IMR-90 (cell line): ENCODE measurements at regions not wholly inside any gene's neighbourhood (a gene's known extent, or its start where the extent isn't known, plus 50 kb on each side); places are given as distances from the start of the nearest gene placed in this dataset.

Experiments
- ATAC-seq: fragments of 200-7000 bp; cut with Tn5 transposase; 2 replicates; pipeline ENCODE4 v1.9.1; 2020; ENCODE audit warnings: low read depth, mild to moderate bottlenecking, moderate library complexity
- BruUV-seq: library from RNA; stranded (reverse); fragments of 400-500 nt; replicated peaks from 2 replicates; lab custom pipeline; 2021; lab: Mats Ljungman, UMichigan
- CTCF ChIA-PET: fragments of 300-600 bp; formaldehyde crosslinking; extraction: SDS; loops from one replicate; lab custom pipeline; 2021; ENCODE audit warnings: antibody characterized with exemption; lab: Yijun Ruan, JAX
- POLR2A ChIA-PET: fragments of 300-600 bp; sonication (Branson Sonifier 250); formaldehyde crosslinking; loops from one replicate; lab custom pipeline; 2022; ENCODE audit warnings: antibody characterized with exemption; ENCODE audit not compliant: unreplicated experiment; lab: Charles Lee
- DNase-seq: peaks from one replicate; pipeline ENCODE4 v3.0.0; 2013
- H2AFZ ChIP-seq: replicated peaks from 2 replicates; pipeline ENCODE3; 2013; ENCODE audit warnings: low read length, mild to moderate bottlenecking; ENCODE audit not compliant: poor library complexity
- H2AK5ac ChIP-seq: 2 replicates; pipeline ENCODE4 v1.6.1; 2013; ENCODE audit warnings: low read depth, low read length, inconsistent platforms
- H2AK9ac ChIP-seq: replicated peaks from 2 replicates; pipeline ENCODE3; 2013; ENCODE audit warnings: mild to moderate bottlenecking, low read depth, low read length, moderate library complexity; ENCODE audit not compliant: poor library complexity
- H2BK120ac ChIP-seq: 2 replicates; pipeline ENCODE4 v1.6.1; 2013; ENCODE audit warnings: low read depth, low read length, inconsistent platforms
- H2BK15ac ChIP-seq: 3 replicates; pipeline ENCODE4 v1.6.1; 2013; ENCODE audit warnings: low read depth, low read length, inconsistent platforms
- H2BK20ac ChIP-seq: 2 replicates; pipeline ENCODE4 v1.6.1; 2013; ENCODE audit warnings: low read depth, mild to moderate bottlenecking, inconsistent platforms, low read length, moderate library complexity
- H2BK5ac ChIP-seq: 2 replicates; pipeline ENCODE4 v1.6.1; 2013; ENCODE audit warnings: mild to moderate bottlenecking, low read depth, low read length, inconsistent platforms; ENCODE audit not compliant: poor library complexity, severe bottlenecking
- H3K14ac ChIP-seq: replicated peaks from 2 replicates; pipeline ENCODE4 v1.6.1; 2013; ENCODE audit warnings: low read depth, low read length, inconsistent platforms
- H3K18ac ChIP-seq: 2 replicates; pipeline ENCODE4 v1.6.1; 2013; ENCODE audit warnings: low read depth, low read length, control low read depth
- H3K23ac ChIP-seq: 2 replicates; pipeline ENCODE4 v1.6.1; 2013; ENCODE audit warnings: low read depth, low read length, inconsistent platforms
- H3K27ac ChIP-seq: 2 replicates; pipeline ENCODE4 v1.5.1; 2013; ENCODE audit warnings: mild to moderate bottlenecking, control low read depth, low read length; ENCODE audit not compliant: insufficient read depth
- H3K27me3 ChIP-seq: 2 replicates; pipeline ENCODE4 v1.6.1; 2013; ENCODE audit warnings: low read length; ENCODE audit not compliant: control insufficient read depth, insufficient read depth
- H3K36me3 ChIP-seq: 2 replicates; pipeline ENCODE4 v1.6.1; 2013; ENCODE audit warnings: low read length, mixed read lengths; ENCODE audit not compliant: control insufficient read depth, insufficient read depth
- H3K4ac ChIP-seq: 2 replicates; pipeline ENCODE4 v1.6.1; 2013; ENCODE audit warnings: low read depth, low read length, inconsistent platforms
- H3K4me1 ChIP-seq: 2 replicates; pipeline ENCODE4 v1.6.1; 2013; ENCODE audit warnings: low read length, mixed read lengths; ENCODE audit not compliant: control insufficient read depth, insufficient read depth
- H3K4me2 ChIP-seq: 2 replicates; pipeline ENCODE4 v1.6.1; 2013; ENCODE audit warnings: low read depth, mild to moderate bottlenecking, control low read depth, low read length, moderate library complexity
- H3K4me3 ChIP-seq: 2 replicates; pipeline ENCODE4 v1.5.1; 2013; ENCODE audit warnings: low read depth, mild to moderate bottlenecking, control low read depth, low read length, moderate library complexity; ENCODE audit not compliant: insufficient read depth
- H3K56ac ChIP-seq: 2 replicates; pipeline ENCODE4 v1.6.1; 2013; ENCODE audit warnings: low read length, inconsistent platforms; ENCODE audit not compliant: insufficient read depth; ENCODE audit errors: extremely low read depth
- H3K79me1 ChIP-seq, 2 experiments: 2 replicates each; pipeline ENCODE4 v1.6.1; 2013; ENCODE audit warnings: low read length in 2 of 2, inconsistent platforms in 1 of 2, low read depth in 1 of 2
- H3K9ac ChIP-seq: 2 replicates; pipeline ENCODE4 v1.6.1; 2013; ENCODE audit warnings: low read depth, low read length, control low read depth
- H3K9me1 ChIP-seq: 2 replicates; pipeline ENCODE4 v1.6.1; 2013; ENCODE audit warnings: low read length, inconsistent platforms; ENCODE audit not compliant: insufficient read depth
- H3K9me3 ChIP-seq: 2 replicates; pipeline ENCODE4 v1.6.1; 2013; ENCODE audit warnings: low read length; ENCODE audit not compliant: control insufficient read depth, insufficient read depth
- H4K20me1 ChIP-seq: 2 replicates; pipeline ENCODE4 v1.6.1; 2013; ENCODE audit warnings: low read length, inconsistent platforms; ENCODE audit not compliant: insufficient read depth
- H4K5ac ChIP-seq: 2 replicates; pipeline ENCODE4 v1.6.1; 2013; ENCODE audit warnings: mild to moderate bottlenecking, low read depth, low read length, control low read depth
- H4K8ac ChIP-seq, 2 experiments: 2 replicates each; pipeline ENCODE4 v1.6.1; 2013; ENCODE audit warnings: low read depth in 2 of 2, low read length in 2 of 2, control low read depth in 1 of 2, inconsistent platforms in 1 of 2
- H4K91ac ChIP-seq: 2 replicates; pipeline ENCODE4 v1.6.1; 2013; ENCODE audit warnings: low read depth, low read length, inconsistent platforms; ENCODE audit not compliant: insufficient read depth
- BHLHE40 ChIP-seq: fragments of 150-350 bp; IDR thresholded peaks from 2 replicates; pipeline ENCODE4 v1.6.1; 2016; ENCODE audit warnings: mild to moderate bottlenecking, low read depth, low read length
- CEBPB ChIP-seq: IDR thresholded peaks from 2 replicates; pipeline ENCODE4 v1.6.1; 2012; ENCODE audit warnings: low read depth, low read length, improper control_type of control experiment
- CTCF ChIP-seq: conservative IDR thresholded peaks from 2 replicates; pipeline ENCODE4 v1.5.1; 2012; ENCODE audit warnings: mild to moderate bottlenecking, low read depth, low read length, improper control_type of control experiment
- MAFK ChIP-seq: IDR thresholded peaks from 2 replicates; pipeline ENCODE4 v1.6.1; 2012; ENCODE audit warnings: low read depth, low read length, improper control_type of control experiment
- RCOR1 ChIP-seq: IDR thresholded peaks from 2 replicates; pipeline ENCODE4 v1.6.1; 2012; ENCODE audit warnings: mild to moderate bottlenecking, low read length, improper control_type of control experiment; ENCODE audit not compliant: insufficient replicate concordance
- RFX5 ChIP-seq: IDR thresholded peaks from 2 replicates; pipeline ENCODE4 v1.8.0; 2012; ENCODE audit warnings: low read depth, mild to moderate bottlenecking, low read length, moderate library complexity
- WGBS, 2 experiments: methylation state at CpG; one replicate each; pipeline versions ENCODE4 v1.1.5 to v1.1.7; 2013; ENCODE audit warnings: missing lambda C conversion rate in 2 of 2; ENCODE audit not compliant: insufficient read length in 1 of 2; ENCODE audit errors: extremely low coverage in 2 of 2; 5-methylcytosine and 5-hydroxymethylcytosine counted together
- dilution Hi-C: fragments of 300-500 bp; cut with HindIII; formaldehyde crosslinking; loops from one replicate; pipeline ENCODE4 v1.14.3; 2018; ENCODE audit warnings: low sequenced_read_pairs; ENCODE audit not compliant: unreplicated experiment
- in situ Hi-C: fragments of 300-500 bp; cut with MboI; formaldehyde crosslinking; loops from 3 replicates; pipeline ENCODE4 v1.14.3; 2019; ENCODE audit warnings: low sequenced_read_pairs, inconsistent platforms, mixed read lengths
- intact Hi-C: fragments of 100-400 bp; cut with micrococcal nuclease; formaldehyde crosslinking; loops from 2 replicates; pipeline ENCODE4 v1.10.0; 2022
- TF ChIP-seq, protein P1 (sequence below): fragments of 150-350 bp; IDR thresholded peaks from 2 replicates; pipeline ENCODE4 v1.6.1; 2016; ENCODE audit warnings: low read depth, mild to moderate bottlenecking, low read length, moderate library complexity, borderline replicate concordance

DNA sequence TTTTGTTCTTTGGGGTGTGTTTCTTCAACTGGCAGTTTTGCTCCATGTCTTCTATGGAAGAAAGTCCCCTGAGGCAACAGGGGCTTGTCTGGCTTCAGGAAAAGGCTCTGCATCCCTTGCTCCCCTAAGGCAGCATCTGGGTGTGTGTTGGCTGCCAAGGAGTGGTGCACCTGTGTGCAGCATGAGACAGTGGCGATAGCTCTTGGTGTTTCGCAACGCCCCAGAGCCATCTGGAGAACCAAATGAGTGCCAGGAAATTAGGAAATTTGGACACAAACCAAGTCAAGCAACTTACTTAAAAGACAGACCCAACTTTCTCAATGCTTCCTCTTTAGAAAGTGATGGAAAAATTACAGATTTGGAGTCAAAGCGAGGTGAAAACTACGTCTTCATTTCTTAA, 1044.4 kb upstream of the CNTNAP5 start:
- Histone ChIP-seq H3K79me1 (no peaks in the 10 kb centered on the region), H3K18ac (no peak overlapping the region), H4K20me1 (no peaks in the 10 kb centered on the region), H2BK120ac (no peak overlapping the region), H3K4me3 (no peak overlapping the region), H3K56ac (no peak overlapping the region), H2AFZ (no peak overlapping the region), H3K4me2 (no peak overlapping the region), H3K27ac (no peak overlapping the region), H3K4me1 (no peaks in the 10 kb centered on the region), H4K91ac (no peak overlapping the region), H2BK15ac (no peak overlapping the region), H3K9me3 (peaks cover 4% of the 10 kb centered on the region), H4K5ac (no peak overlapping the region), H3K36me3 (no peaks in the 10 kb centered on the region), H2AK9ac (no peak overlapping the region), H2BK5ac (no peak overlapping the region), H4K8ac (no peak overlapping the region), H3K4ac (no peak overlapping the region), H3K14ac (no peak overlapping the region), H2BK20ac (no peak overlapping the region), H3K9ac (no peak overlapping the region), H3K27me3 (no peaks in the 10 kb centered on the region), H2AK5ac (no peak overlapping the region), H3K9me1 (no peaks in the 10 kb centered on the region), H3K23ac (no peak overlapping the region)
- TF ChIP-seq, protein P1, sequence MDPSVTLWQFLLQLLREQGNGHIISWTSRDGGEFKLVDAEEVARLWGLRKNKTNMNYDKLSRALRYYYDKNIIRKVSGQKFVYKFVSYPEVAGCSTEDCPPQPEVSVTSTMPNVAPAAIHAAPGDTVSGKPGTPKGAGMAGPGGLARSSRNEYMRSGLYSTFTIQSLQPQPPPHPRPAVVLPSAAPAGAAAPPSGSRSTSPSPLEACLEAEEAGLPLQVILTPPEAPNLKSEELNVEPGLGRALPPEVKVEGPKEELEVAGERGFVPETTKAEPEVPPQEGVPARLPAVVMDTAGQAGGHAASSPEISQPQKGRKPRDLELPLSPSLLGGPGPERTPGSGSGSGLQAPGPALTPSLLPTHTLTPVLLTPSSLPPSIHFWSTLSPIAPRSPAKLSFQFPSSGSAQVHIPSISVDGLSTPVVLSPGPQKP: no peak
- TF ChIP-seq CEBPB (0 out of 2 replicates have a peak, but pooled peaks have one; percentile 19), RFX5 (no peak), MAFK (no peak), RCOR1 (no peak), BHLHE40 (no peak), CTCF (no peak)
- ATAC-seq (no peak), DNase-seq (no peak)
- POLR2A ChIA-PET: no interaction called here
- no CpG with 5 or more reads among the region's 5 CpGs for WGBS, 2 experiments
- intact Hi-C loops: no loop called here
- CTCF ChIA-PET: no interaction called here
- no TSS peak for BruUV-seq
- dilution Hi-C loops: no loop called here
- in situ Hi-C loops: no loop called here
